ENCODE measurements at regions not wholly inside any gene's neighbourhood (a gene's known extent, or its start where the extent isn't known, plus 50 kb on each side); places are given as distances from the start of the nearest gene placed in this dataset.

- no peak for DNase-seq
These were observed 178.7 kb downstream of the CHD9NB start for GRCh38 chr16:52874042-52874441.

GRCh38 chr16:52872731-52873130, 180.0 kb downstream of the CHD9NB start:
- no peak for DNase-seq

- DNase-seq, result no peak
These were observed 181.2 kb downstream of the CHD9NB start for GRCh38 chr16:52871481-52871880.

GRCh38 chr16:52869243-52869642, 183.5 kb downstream of the CHD9NB start:
- DNase-seq, result no peak

- DNase-seq, result no peak
These were observed 189.7 kb downstream of the CHD9NB start for GRCh38 chr16:52863000-52863399.

- DNase-seq, result peak in 2 of 14 donors; percentile 1
These were observed 191.1 kb downstream of the CHD9NB start for GRCh38 chr16:52861614-52862022.

- DNase-seq, result no peak
These were observed 197.2 kb downstream of the CHD9NB start for GRCh38 chr16:52855463-52855862.

- DNase-seq, result no peak
These were observed 199.7 kb downstream of the CHD9NB start for GRCh38 chr16:52852978-52853377.

- no peak for DNase-seq
These were observed 201.4 kb downstream of the CHD9NB start for GRCh38 chr16:52851211-52851740.

GRCh38 chr16:52843381-52843780, 209.3 kb downstream of the CHD9NB start:
- no peak for DNase-seq

GRCh38 chr16:52837251-52837650, 215.4 kb downstream of the CHD9NB start:
- DNase-seq, result no peak

- no peak for DNase-seq
These were observed 217.8 kb downstream of the CHD9NB start for GRCh38 chr16:52834736-52835465.

- DNase-seq, result no peak
These were observed 219.9 kb downstream of the CHD9NB start for GRCh38 chr16:52832771-52833170.

GRCh38 chr16:52827456-52827855, 225.2 kb downstream of the CHD9NB start:
- DNase-seq, result no peak

GRCh38 chr16:52825892-52826291, 226.8 kb downstream of the CHD9NB start:
- DNase-seq, result no peak

GRCh38 chr16:52819808-52820207, 232.9 kb downstream of the CHD9NB start:
- DNase-seq, result no peak

GRCh38 chr16:52819405-52819804, 233.3 kb downstream of the CHD9NB start:
- no peak for DNase-seq

GRCh38 chr16:52817696-52818095, 235.0 kb downstream of the CHD9NB start:
- DNase-seq, result no peak

- no peak for DNase-seq
These were observed 235.7 kb downstream of the CHD9NB start for GRCh38 chr16:52816993-52817392.

GRCh38 chr16:52812678-52813556, 239.8 kb downstream of the CHD9NB start:
- no peak for DNase-seq

GRCh38 chr16:52805559-52806168, 247.0 kb downstream of the CHD9NB start:
- DNase-seq, result no peak

GRCh38 chr16:52800432-52800831, 252.3 kb downstream of the CHD9NB start:
- DNase-seq, result no peak

- no peak for DNase-seq
These were observed 252.2 kb upstream of the TOX3 start for GRCh38 chr16:52799149-52799548.
